GM12878 (cell line): ENCODE measurements at regions not wholly inside any gene's neighbourhood (a gene's known extent, or its start where the extent isn't known, plus 50 kb on each side); places are given as distances from the start of the nearest gene placed in this dataset.

Experiments
- ATAC-seq: fragments of 200-7000 bp; cut with Tn5 transposase; 3 replicates; pipeline ENCODE4 v1.9.1; 2020; ENCODE audit warnings: mild to moderate bottlenecking, moderate library complexity
- BruUV-seq: library from RNA; stranded (reverse); fragments of 400-500 nt; replicated peaks from 2 replicates; lab custom pipeline; 2021; lab: Mats Ljungman, UMichigan
- CTCF ChIA-PET: fragments of 300-600 bp; sonication (Branson Sonifier 250); formaldehyde crosslinking; extraction: SDS; loops from one replicate; lab custom pipeline; 2021; ENCODE audit warnings: inconsistent platforms; lab: Yijun Ruan, JAX
- POLR2A ChIA-PET: fragments of 350-600 bp; formaldehyde crosslinking; extraction: SDS; loops from one replicate; lab custom pipeline; 2021; ENCODE audit warnings: inconsistent platforms; lab: Charles Lee
- RAD21 ChIA-PET: fragments of 300-600 bp; sonication (Branson Sonifier 250); formaldehyde crosslinking; loops from one replicate; lab custom pipeline; 2023; ENCODE audit warnings: antibody characterized with exemption; ENCODE audit not compliant: unreplicated experiment; lab: Charles Lee
- SMC1A ChIA-PET: fragments of 300-600 bp; sonication (Branson Sonifier 250); formaldehyde crosslinking; loops from one replicate; lab custom pipeline; 2023; ENCODE audit not compliant: unreplicated experiment, uncharacterized antibody; lab: Charles Lee
- DNase-seq: peaks from one replicate; pipeline ENCODE4 v3.0.0-alpha.2; 2011; ENCODE audit warnings: low read depth, low spot score
- FAIRE-seq: peaks from 3 replicates; lab custom pipeline; 2011; peaks lifted over from hg19 to GRCh38; lab: Jason Lieb, UNC
- H2AFZ ChIP-seq: 2 replicates; pipeline ENCODE4 v1.6.0; 2011; ENCODE audit warnings: low read depth, low read length, control low read depth; ENCODE audit not compliant: control insufficient read depth
- H3K27ac ChIP-seq: 2 replicates; pipeline ENCODE4 v1.5.1; 2011; ENCODE audit warnings: control low read depth; ENCODE audit not compliant: control insufficient read depth, insufficient read depth
- H3K27me3 ChIP-seq, 2 experiments: replicated peaks in 1 of 2; 2 replicates each; pipeline versions ENCODE4 v1.6.0 to v1.6.1; 2011; ENCODE audit warnings: low read length in 1 of 2; ENCODE audit not compliant: control insufficient read depth in 2 of 2, insufficient read depth in 2 of 2
- H3K36me3 ChIP-seq, 2 experiments: 2 replicates each; pipeline ENCODE4 v1.5.1; 2011; ENCODE audit warnings: low read length in 1 of 2; ENCODE audit not compliant: control insufficient read depth in 2 of 2, insufficient read depth in 2 of 2
- H3K4me1 ChIP-seq: 2 replicates; pipeline ENCODE4 v1.6.1; 2011; ENCODE audit warnings: mild to moderate bottlenecking, low read length, moderate library complexity, mixed read lengths; ENCODE audit not compliant: control insufficient read depth, insufficient read depth
- H3K4me2 ChIP-seq: 2 replicates; pipeline ENCODE4 v1.6.0; 2011; ENCODE audit warnings: control low read depth; ENCODE audit not compliant: control insufficient read depth, insufficient read depth
- H3K4me3 ChIP-seq: fragments of 200-600 bp; sonication (generic); 2 replicates; pipeline ENCODE4 v1.5.1; 2016
- H3K79me2 ChIP-seq: 2 replicates; pipeline ENCODE4 v1.6.0; 2011; ENCODE audit warnings: low read length; ENCODE audit not compliant: control insufficient read depth, insufficient read depth
- H3K9ac ChIP-seq: 2 replicates; pipeline ENCODE4 v1.8.0; 2011; ENCODE audit warnings: low read length, control low read depth, mixed read lengths; ENCODE audit not compliant: control insufficient read depth, insufficient read depth
- H3K9me3 ChIP-seq: replicated peaks from 3 replicates; pipeline ENCODE4 v1.5.1; 2011; ENCODE audit warnings: mild to moderate bottlenecking, low read length; ENCODE audit not compliant: control insufficient read depth, insufficient read depth
- H4K20me1 ChIP-seq: 2 replicates; pipeline ENCODE4 v1.6.0; 2011; ENCODE audit not compliant: control insufficient read depth, insufficient read depth
- MYB ChIP-seq: fragments of 150-350 bp; IDR thresholded peaks from 2 replicates; pipeline ENCODE4 v1.6.1; 2014; ENCODE audit warnings: mild to moderate bottlenecking, low read depth, low read length, borderline replicate concordance
- RELA ChIP-seq: fragments of 450-650 bp; IDR thresholded peaks from 2 replicates; pipeline ENCODE4 v1.8.0; 2014; ENCODE audit warnings: borderline replicate concordance; ENCODE audit not compliant: partially characterized antibody
- RFX5 ChIP-seq: IDR thresholded peaks from 2 replicates; pipeline ENCODE4 v1.6.1; 2011; ENCODE audit warnings: low read depth, low read length, improper control_type of control experiment
- SMC3 ChIP-seq: IDR thresholded peaks from 2 replicates; pipeline ENCODE4 v1.6.1; 2011; ENCODE audit warnings: low read length, improper control_type of control experiment, borderline replicate concordance
- SP1 ChIP-seq: IDR thresholded peaks from one replicate; pipeline ENCODE4 v1.6.1; 2011; ENCODE audit warnings: low read depth, low read length
- TAF1 ChIP-seq: IDR thresholded peaks from 2 replicates; pipeline ENCODE4 v1.6.1; 2011; ENCODE audit warnings: mild to moderate bottlenecking, low read depth, low read length, borderline replicate concordance
- TCF12 ChIP-seq: IDR thresholded peaks from 2 replicates; pipeline ENCODE4 v1.6.1; 2011; ENCODE audit warnings: low read depth, mild to moderate bottlenecking, low read length
- ZNF592 ChIP-seq: fragments of 450-650 bp; IDR thresholded peaks from 2 replicates; pipeline ENCODE4 v1.6.1; 2017; ENCODE audit warnings: mild to moderate bottlenecking, moderate library complexity
- ZZZ3 ChIP-seq: IDR thresholded peaks from 2 replicates; pipeline ENCODE4 v1.6.1; 2011; ENCODE audit warnings: low read depth; ENCODE audit not compliant: control insufficient read depth, insufficient read length
- WGBS: methylation state at CpG from one replicate; pipeline ENCODE4 v1.1.6; 2016; ENCODE audit warnings: low lambda C conversion rate; ENCODE audit not compliant: insufficient replicate concordance, insufficient coverage; ENCODE audit errors: missing lambda C conversion rate; 5-methylcytosine and 5-hydroxymethylcytosine counted together
- in situ Hi-C: fragments of 300-500 bp; cut with MboI; formaldehyde crosslinking; loops from 9 replicates; pipeline ENCODE4 v1.14.3; 2018; ENCODE audit warnings: mixed read lengths
- intact Hi-C: fragments of 100-400 bp; cut with micrococcal nuclease; formaldehyde crosslinking; loops from one replicate; pipeline ENCODE4 v1.14.2; 2022; ENCODE audit not compliant: unreplicated experiment

GRCh38 chr3:40844896-40845295 lies 320.1 kb downstream of the ZNF621 start:
- TF ChIP-seq RELA = no peak
- no peak for TF ChIP-seq TCF12
- TF ChIP-seq ZZZ3 = no peak
- no peak for TF ChIP-seq MYB
- no peak for TF ChIP-seq ZNF592
- TF ChIP-seq TAF1 = no peak
- TF ChIP-seq RFX5 = no peak
- no peak for TF ChIP-seq SMC3
- no peak for TF ChIP-seq SP1
- TF ChIP-seq, all 136 proteins: peak for 0
- DNase-seq = no peak
- Histone ChIP-seq H3K4me2 (no peak overlapping the region), H4K20me1 (no peaks in the 10 kb centered on the region), H3K9me3 (no peaks in the 10 kb centered on the region; the same call in 2 of the 3 replicates), H3K27me3 (0 out of 4 replicates have a peak, but pooled peaks cover 0 to 2% of the 10 kb centered on the region in 2 experiments), H3K9ac (no peak overlapping the region), H3K79me2 (no peaks in the 10 kb centered on the region), H2AFZ (no peak overlapping the region), H3K36me3 (no peaks in the 10 kb centered on the region), H3K27ac (no peak overlapping the region), H3K4me1 (no peaks in the 10 kb centered on the region), H3K4me3 (no peak overlapping the region)
- in situ Hi-C loops = no loop called here
- no TSS peak for BruUV-seq
- 40% methylated on average over 2 of the region's 2 CpGs for whole genome bisulfite sequencing
- no peak for FAIRE-seq
- ChIA-PET POLR2A (no interaction called here), RAD21 (no interaction called here), CTCF (no interaction called here), SMC1A (no interaction called here)
- no peak for ATAC-seq
- intact Hi-C loops = no loop called here
